NCI-H345 treated with DMSO at 0.1 percent for 48 hours (cell line): ENCODE measurements at regions not wholly inside any gene's neighbourhood (a gene's known extent, or its start where the extent isn't known, plus 50 kb on each side); places are given as distances from the start of the nearest gene placed in this dataset.

Experiments
- DNase-seq: peaks from one replicate; lab custom pipeline; 2025; ENCODE audit not compliant: unreplicated experiment; lab: John Stamatoyannopoulos, UW

DNA sequence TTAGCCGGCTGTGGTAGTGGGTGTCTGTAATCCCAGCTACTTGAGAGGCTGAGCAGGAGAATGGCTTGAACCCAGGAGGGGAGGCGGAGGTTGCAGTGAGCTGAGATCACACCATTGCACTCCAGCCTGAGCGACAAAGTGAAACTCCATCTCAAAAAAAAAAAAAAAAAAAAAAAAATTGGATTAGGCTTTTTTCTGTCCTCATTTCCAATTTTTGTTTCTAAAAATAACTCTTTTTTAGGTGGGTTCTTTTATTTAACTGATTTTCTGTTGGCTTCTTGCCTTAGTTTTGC is 863.7 kb downstream of the LRFN5 start:
- DNase-seq = no peak

DNA sequence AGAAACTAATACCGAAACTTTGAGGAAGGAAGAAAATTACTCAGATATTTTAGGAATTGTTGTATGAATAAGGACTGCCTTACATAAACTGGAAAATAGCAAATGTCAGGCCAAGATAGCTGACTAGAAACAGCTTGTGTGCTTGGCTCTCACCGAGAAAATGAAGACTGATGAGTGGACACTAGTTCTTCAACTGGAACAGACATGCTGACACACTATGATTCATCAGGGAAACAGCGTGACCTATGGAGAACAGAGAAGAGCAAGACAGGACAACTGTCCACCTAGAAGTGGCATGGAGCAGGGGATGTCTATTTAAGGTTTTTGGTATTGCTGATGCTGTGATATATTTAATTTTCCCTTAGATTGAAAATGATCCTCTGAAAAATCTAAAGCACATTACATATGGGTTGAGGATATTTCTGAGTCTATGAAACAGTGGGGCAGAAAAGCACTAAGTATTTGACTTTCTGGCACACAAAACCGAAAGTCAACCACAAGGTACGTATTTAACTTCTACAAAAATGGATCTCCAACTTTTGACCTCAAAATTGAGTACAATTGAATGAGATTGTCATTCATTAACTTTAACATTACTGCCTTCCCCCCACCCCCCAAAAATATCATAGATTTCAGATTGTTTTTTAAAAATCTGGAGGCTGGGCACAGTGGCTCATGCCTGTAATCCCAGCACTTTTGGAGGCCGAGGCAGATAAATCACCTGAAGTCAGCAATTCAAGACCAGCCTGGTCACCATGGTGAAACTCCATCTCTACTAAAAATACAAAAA is 863.2 kb downstream of the LRFN5 start:
- no peak for DNase-seq

DNA sequence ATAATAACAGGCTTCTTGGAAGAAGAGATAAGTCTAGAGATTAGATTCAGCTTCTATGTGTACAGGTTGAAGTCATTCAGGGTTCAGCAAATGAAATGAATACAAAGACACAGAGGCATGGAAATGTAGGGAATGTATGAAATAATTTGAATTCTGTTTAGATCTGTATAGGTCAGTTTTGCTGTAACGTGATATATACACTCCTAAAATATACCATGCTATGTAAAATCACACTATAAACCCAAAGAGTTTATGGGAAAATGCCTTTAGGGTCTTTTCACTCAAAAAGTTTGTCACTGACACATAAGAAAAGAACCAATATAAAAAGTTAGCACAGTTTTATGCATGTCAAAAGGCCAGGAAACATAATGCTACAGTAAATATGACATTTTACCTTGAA is 854.0 kb downstream of the LRFN5 start:
- DNase-seq = no peak

DNA sequence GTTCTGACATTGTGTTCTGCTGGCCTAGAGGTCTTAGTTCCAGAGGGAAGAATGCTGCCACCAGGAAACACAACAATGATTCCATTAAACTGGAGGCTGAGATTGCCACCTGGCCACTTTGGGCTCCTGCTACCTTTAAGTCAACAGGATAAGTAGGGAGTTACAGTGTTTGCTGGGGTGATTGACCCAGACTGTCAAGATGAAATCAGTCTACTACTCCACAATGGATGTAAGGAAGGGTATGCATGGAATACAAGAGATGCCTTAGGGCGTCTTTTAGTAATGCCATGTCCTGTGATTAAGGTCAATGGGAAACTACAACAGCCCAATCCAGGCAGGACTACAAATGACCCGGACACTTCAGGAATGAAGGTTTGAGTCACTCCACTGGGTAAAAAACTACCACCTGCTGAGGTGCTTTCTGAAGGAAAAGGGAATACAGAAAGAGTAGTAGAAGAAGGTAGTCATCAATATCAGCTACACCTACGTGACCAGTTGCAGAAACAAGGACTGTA is 852.6 kb downstream of the LRFN5 start:
- no peak for DNase-seq

DNA sequence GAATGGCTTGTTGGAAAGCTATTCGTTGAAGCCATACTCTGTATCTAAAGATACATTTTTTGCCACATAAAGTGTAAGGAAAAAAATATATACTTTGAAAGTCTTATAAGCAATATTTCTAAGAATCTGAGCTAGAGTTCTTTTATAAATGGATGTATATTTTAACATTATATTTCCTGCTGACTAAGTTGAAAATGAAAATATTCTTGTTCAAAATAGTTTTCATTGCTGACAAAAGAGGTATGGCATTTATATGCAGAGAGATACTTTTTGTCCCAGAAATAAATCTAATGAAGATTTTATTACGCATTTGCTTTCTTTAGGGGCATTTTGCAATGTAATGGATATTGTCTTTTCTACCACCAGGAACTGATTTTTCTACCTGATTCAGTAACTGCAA is 834.9 kb downstream of the LRFN5 start:
- DNase-seq = no peak

DNA sequence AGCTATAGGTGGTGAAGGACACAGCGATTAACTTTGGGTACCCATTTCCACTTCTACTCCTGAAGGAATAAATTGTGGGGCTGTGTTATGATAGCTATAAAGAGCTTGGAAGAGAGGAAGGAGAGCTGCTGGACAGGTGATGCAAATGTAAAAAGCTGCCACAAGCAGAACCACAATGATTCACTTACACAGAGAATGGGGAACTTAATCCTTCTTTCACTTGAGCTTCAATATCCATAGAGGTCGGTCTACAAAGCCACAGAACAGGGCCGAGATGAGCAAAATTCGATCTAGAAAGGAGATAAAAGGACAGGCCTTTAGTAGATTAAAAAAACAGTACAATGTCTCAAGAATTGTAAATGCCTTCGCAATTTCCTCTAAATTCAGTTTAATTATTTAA is 831.1 kb downstream of the LRFN5 start:
- DNase-seq = no peak

DNA sequence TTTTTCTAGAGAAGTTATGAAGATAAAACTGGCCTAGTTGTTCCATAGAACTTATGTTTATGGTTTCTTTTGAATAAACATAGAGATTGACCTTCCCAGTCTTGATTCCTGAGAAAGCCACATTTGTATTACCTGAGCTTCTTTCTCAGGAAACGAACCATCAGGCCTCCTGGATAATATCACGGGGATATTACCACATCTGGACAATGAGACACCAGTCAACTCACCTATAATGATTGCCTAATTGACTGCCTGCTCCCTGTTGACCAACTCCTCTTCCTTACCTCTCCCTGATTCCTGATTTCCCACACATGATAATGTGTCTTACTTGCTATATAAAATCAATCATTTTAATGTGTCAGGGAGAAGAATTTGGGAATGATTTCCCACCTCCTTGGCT is 822.7 kb downstream of the LRFN5 start:
- no peak for DNase-seq

DNA sequence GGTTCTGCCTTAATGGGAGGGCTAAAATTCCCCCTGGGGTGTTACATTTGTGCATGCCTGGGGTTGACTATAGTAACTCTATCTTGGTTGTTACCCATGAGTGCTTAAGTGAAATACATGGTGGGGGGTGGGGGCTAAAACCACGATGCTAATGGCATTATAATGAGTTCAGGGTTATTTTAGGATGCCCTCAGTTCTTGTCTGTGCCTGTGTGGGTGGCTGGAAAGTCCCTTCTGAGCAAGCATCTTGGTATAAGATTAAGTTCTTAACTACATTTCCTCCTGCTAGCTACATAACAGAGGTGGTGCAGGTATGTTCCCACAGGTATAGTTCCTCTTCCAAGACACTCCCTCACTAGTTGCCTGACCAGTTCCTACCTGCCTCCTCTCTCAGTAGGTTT is 822.3 kb downstream of the LRFN5 start:
- DNase-seq = no peak

DNA sequence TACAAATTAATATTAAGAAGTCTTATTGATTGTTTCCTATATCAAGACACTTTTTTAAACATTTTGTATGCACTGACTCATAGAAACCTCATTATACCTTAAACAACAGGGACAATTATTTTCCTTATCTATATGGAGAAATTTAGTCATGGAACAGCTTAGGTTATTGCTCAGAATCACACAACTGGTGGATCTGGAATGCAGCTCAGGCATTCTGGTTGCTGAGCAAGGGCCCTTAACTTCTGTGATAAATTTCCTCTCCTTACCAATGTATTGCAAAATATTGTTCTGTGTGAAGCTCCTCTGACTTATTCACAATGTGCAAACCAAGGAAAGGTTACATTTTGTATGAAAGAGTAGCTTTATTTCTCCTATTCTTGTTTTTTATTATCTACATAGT is 817.8 kb downstream of the LRFN5 start:
- DNase-seq = no peak

DNA sequence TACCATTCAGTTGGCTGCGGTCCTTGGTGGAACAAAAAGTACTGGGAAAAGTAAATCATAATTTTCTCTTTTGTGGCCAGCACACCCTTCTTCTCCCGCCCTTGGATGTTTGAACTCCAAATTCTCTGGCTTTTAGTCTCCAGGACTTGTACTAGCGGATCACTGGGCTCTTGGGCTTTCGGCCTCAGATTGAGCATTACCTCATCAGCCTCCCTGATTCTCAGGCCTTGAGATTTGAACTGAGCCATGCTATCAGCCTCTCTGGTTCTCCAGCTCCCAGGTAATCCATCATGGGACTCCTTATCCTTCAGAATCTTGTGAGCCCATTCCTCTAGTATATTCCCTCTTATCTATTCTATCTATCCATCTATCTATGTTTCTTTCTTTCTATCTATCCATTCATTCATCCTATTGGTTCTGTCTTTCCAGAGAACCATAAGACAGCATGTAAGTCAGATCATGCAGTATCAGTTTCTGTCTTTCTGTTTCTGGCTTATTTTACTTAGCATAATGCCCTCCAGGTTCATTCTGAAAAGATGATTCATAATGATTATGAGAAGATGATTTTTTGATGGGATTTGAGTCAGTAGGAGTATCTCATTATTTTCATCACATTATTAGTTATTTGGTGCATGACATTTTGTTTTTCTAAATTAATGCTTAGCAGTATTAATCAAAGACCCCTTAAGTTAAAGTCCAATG is 814.9 kb downstream of the LRFN5 start:
- DNase-seq = no peak

DNA sequence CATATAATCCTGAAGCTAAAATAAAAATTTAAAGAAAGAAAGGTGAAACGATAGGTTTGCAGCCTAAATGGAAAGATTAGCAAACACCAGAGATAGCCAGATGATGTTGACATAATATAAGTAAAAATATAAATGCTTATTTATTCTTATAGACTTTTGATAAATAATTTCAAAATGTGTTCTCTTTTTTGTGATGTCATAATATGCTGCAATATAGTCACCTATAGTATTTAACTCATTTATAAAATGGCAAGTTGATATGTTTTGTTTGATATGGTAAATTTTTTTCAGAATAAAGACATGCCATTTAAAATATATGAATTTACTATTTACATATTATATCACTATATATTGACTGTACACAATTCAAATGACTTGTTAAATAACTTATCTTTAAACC is 813.4 kb downstream of the LRFN5 start:
- no peak for DNase-seq

DNA sequence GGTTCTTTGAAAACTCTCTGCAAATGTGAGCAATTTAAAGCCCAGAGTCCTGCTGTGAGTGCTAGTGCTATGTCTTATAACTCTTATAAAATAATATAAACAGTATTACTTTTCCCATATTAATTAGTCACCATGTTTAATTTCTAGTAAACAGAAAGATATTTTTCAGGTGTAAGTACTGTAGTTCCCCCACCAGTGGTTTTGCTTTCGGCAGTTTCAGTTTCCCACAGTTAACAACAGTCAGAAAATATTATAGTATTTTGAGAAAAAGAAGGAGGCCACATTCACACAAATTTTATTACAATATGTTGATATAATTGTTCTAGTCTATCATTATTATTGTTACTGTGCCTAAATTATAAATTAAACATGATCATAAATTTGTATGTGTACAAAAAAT is 800.5 kb downstream of the LRFN5 start:
- no peak for DNase-seq

DNA sequence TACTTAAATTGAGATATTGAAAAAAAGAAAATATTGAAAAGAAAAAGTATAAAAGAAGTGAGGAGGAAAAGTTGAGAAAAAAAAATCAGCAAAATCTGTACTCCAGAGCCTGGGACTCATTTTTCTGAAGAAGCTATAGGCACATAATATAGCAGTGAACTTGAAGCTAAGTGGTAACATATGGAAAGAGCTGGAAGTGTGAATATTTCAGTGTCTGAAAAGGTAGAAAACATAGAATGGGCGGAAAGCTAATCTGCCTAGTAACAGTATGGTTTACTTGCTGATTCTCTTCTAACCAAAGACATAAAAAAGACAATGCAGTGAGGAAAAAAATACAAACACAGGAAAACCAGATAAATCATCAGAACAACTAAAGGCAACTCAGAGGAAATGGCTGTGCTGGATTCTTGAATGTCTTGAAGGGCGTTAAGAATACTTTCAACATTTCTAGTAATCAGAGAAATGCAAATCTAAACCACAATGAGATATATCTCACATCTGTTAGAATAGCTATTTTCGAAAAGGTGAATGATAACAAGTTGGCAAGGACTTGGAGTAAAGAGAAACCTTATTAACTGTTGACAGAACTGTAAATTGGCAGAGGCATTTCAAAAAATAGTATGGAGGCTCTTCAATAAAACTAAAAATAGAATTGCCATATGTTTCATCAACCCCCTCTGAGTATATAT is 784.6 kb downstream of the LRFN5 start:
- DNase-seq = no peak

DNA sequence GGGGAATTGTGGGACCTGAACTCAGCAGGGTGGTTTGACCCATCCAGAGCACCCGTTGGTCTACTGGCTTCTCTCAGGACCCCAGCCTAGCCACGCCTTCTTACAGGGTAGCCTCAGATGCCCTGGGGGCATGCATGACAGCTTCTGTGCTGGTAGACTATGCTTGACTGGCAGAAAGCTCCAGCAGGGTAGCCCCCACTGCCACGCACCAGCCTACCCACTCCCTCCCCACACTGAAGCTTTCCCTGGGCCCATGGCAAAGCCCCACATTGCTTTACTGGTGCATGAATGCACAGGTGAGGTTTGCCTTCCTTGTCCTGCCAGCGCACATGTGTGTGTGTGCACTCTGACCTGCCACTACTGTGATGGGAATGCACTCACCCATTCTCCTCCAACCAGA is 772.2 kb downstream of the LRFN5 start:
- no peak for DNase-seq

DNA sequence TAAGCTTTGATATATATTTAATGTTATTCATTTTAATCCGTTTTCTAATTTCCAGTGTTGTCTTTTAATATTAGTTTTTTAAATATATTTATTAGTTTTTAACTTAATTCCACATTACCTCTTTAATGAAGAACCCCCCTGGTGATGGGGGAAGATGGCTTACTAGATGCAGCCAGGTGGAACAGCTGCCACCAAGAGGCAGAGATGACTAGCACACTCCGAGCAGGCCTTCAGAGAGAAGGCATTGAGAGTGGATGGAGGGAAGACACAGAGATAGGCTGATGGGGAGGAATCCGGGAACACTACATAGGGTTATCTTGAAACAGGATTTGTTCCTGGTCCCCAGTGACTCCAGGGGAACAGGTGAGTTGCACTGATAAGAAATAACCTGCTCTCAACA is 771.6 kb downstream of the LRFN5 start:
- DNase-seq = no peak

DNA sequence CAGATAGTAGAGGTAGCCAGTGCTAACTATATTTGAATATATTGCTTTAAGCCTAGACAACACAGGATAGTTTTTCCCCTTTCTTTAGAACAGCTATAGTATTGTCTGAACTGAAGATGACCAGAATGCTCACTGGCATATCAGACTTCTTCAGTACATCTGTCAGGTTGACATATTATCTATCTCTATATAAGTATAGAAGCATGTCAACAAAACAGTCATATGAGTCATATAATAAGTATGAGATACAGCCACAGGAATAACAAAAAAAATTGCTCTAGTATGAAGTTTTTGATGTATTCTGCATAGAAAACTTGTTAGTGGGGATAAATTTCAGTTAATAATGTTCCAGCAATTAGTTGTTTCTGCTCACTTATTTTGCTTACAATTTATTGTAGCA is 767.7 kb downstream of the LRFN5 start:
- DNase-seq = no peak

DNA sequence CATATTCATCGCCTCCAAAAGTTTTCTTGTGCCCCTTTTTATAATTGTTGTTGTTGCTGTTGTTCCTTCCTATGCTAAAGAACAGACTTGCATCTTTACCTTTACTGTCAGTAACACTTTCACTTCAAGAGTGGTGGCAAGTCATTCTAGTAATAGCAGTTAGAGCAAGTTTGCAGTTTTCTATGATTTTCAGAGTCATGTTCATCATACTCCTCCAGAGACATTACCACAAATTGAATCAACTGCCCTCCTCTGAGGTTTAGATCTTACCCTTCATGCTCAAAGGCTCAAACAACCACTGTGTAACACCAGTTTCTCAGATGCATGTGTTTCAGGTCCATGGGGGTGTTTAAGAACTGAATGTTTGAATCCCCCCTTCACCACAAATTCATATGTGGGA is 763.4 kb downstream of the LRFN5 start:
- no peak for DNase-seq

DNA sequence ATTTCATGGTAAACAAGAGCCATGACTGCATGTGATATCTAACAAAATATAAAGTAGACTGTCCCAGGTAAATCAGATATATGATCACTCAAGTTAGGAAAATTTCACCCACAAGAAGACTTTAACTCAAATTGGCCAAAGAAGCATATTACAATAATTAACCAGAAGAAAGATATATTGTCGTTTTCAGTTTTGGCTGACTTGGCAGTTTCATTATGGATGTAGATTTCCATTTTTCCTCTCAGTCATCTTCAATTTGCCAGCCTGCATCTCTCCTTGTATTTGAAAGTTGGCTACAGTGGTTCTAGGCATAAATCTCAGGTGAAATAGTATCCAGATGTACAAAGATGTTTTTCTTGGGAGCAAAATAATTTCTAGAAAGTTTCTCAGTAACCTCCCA is 761.6 kb downstream of the LRFN5 start:
- no peak for DNase-seq

DNA sequence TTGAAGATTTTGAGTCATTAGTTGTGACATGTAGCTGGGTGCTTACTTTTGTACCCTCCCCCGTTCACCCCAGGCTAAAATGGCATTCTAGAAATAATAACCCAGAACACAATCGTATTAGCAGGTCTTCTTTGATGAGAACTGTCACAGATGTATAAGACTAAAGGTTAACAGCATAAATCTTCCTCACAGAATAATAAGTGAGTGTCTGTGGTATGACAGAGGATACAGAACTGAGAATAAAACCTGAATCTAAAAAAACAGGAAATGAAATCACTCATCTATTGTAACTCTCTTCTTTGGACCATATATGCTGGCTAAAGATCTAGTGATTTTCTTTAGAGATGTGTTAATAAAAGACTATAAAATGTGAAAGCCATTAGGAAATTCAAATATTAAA is 746.6 kb downstream of the LRFN5 start:
- no peak for DNase-seq

DNA sequence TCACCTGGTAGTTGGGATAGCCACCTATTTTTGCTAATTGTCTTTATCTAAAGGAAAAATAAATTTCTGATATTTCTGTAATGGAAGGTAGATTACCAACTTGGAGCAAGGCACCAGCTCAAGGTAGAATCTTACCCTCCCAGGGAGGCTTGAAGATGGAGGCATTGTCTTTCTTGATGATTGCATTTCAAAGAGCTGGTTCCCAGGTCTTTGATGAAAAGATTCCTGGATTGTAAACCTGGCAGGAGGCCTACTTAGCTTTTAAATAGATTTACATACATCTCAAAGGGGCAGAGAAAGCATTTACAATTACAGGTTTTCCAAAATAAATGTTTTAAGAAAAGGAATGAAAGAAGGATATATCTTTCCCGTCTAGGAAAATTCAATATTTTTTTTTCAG is 729.2 kb downstream of the LRFN5 start:
- DNase-seq = no peak

DNA sequence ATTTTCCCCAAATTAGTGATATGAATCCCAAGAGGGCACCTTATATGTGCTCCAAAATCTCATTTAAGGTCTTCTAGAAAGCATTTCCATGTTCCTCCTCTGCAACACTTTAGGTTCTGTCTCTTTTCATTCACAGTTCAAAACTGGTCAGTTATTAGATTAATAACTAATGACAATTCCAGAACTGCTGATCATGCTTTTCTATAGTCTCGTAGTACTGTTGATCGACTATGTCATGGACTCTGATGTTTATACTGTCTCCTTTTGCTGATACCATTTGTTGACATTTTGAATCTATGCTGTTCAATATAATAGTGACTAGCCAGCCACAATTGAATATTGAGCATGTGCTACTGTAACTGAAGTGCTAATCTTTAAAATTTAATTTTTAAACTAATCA is 728.3 kb downstream of the LRFN5 start:
- no peak for DNase-seq

DNA sequence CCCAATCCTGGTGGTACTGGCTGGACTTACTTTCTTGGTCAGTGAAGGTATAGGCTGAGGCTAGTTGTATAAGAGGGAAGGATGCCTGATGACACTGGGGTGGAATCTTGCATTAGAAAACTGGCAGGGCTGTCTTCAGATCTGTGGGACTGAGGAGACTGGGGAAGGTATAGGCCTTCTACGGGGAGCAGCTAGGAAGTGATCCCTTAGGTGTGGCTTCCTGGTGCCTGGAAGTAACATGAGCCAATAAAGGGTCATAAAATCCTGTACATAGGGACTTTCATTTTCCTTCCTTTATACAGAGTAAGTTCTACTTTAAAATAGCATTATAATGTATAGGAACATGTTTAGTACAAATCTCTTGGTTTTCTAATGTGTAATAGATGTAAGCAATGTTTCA is 716.8 kb downstream of the LRFN5 start:
- no peak for DNase-seq
